ENCODE measurements at regions not wholly inside any gene's neighbourhood (a gene's known extent, or its start where the extent isn't known, plus 50 kb on each side); places are given as distances from the start of the nearest gene placed in this dataset.

- Histone ChIP-seq H3K4me2 (ENCODE audit: extremely low read depth, insufficient read depth, low read length) (no peak overlapping the region), H4K20me1 (ENCODE audit: control insufficient read depth, extremely low read depth, insufficient read depth, low read length) (no peaks in the 10 kb centered on the region), H3K79me2 (ENCODE audit: control insufficient read depth, insufficient read depth, low read length) (no peaks in the 10 kb centered on the region), H3K9ac (ENCODE audit: insufficient read depth, low read length) (no peak overlapping the region), H3K36me3 (ENCODE audit: control insufficient read depth, insufficient read depth, low read length) (no peaks in the 10 kb centered on the region), H3K9me3 (ENCODE audit: control insufficient read depth, insufficient read depth, low read depth, low read length) (no peaks in the 10 kb centered on the region), H2AFZ (ENCODE audit: low read length) (no peak overlapping the region), H3K27me3 (ENCODE audit: control insufficient read depth, insufficient read depth, low read length) (no peaks in the 10 kb centered on the region), H3K4me3 (replicated peaks in 1 of 4; ENCODE audit: control extremely low read depth in 1 of 4, insufficient read depth in 1 of 4, low read depth in 3 of 4, low read length in 4 of 4) (no peak overlapping the region), H3K4me1 (ENCODE audit: control insufficient read depth, extremely low read depth, insufficient read depth, low read length) (no peaks in the 10 kb centered on the region), H3K27ac (ENCODE audit: insufficient read depth, low read length) (no peak overlapping the region)
- no peak for DNase-seq (ENCODE audit: low read depth in 2 of 2)
- TF ChIP-seq EZH2 (IDR thresholded peaks at IDR 0.05; ENCODE audit: low read length, missing control alignments) (no peak), CTCF (conservative IDR thresholded peaks at IDR 0.05 in 1 of 2, IDR thresholded peaks at IDR 0.05 in 1 of 2; ENCODE audit: low read depth in 1 of 2, low read length in 2 of 2) (no peak)
These were observed 94.4 kb upstream of the PRLR start for GRCh38 chr5:35324679-35325078.

DNA sequence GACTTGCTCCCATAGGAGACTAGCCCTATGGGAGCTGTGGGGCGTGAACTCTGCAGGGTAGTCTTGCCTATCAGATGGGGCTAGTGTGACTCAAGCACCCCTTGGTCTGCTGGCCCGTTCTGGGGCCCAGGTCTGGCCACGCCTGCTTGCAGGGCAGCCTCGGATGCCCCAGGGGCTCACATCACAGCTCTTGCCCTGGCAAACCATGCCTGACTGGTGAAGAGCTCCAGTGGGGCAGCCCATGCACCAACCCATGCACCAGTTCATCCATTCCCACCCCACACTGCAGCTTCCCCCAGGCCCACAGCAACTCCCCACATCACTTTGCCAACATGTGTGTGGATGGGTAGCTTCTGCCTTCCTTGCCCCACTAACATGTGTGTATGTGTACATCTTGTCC lies 93.9 kb upstream of the PRLR start:
- TF ChIP-seq EZH2 (IDR thresholded peaks at IDR 0.05; ENCODE audit: low read length, missing control alignments) (no peak), CTCF (conservative IDR thresholded peaks at IDR 0.05 in 1 of 2, IDR thresholded peaks at IDR 0.05 in 1 of 2; ENCODE audit: low read depth in 1 of 2, low read length in 2 of 2) (no peak)
- Histone ChIP-seq H3K79me2 (ENCODE audit: control insufficient read depth, insufficient read depth, low read length) (no peaks in the 10 kb centered on the region), H3K9ac (ENCODE audit: insufficient read depth, low read length) (no peak overlapping the region), H2AFZ (ENCODE audit: low read length) (no peak overlapping the region), H3K9me3 (ENCODE audit: control insufficient read depth, insufficient read depth, low read depth, low read length) (no peaks in the 10 kb centered on the region), H3K27ac (ENCODE audit: insufficient read depth, low read length) (no peak overlapping the region), H3K4me3 (replicated peaks in 1 of 4; ENCODE audit: control extremely low read depth in 1 of 4, insufficient read depth in 1 of 4, low read depth in 3 of 4, low read length in 4 of 4) (no peak overlapping the region), H3K4me1 (ENCODE audit: control insufficient read depth, extremely low read depth, insufficient read depth, low read length) (no peaks in the 10 kb centered on the region), H3K27me3 (ENCODE audit: control insufficient read depth, insufficient read depth, low read length) (no peaks in the 10 kb centered on the region), H4K20me1 (ENCODE audit: control insufficient read depth, extremely low read depth, insufficient read depth, low read length) (no peaks in the 10 kb centered on the region), H3K36me3 (ENCODE audit: control insufficient read depth, insufficient read depth, low read length) (no peaks in the 10 kb centered on the region), H3K4me2 (ENCODE audit: extremely low read depth, insufficient read depth, low read length) (no peak overlapping the region)
- no peak for DNase-seq (ENCODE audit: low read depth in 2 of 2)

GRCh38 chr5:35320029-35320428 lies 89.7 kb upstream of the PRLR start:
- DNase-seq (ENCODE audit: low read depth in 2 of 2), result no peak
- no peaks in the 10 kb centered on the region for H3K79me2 ChIP-seq (ENCODE audit: control insufficient read depth, insufficient read depth, low read length)
- no peak overlapping the region for H3K27ac ChIP-seq (ENCODE audit: insufficient read depth, low read length)
- no peaks in the 10 kb centered on the region for H4K20me1 ChIP-seq (ENCODE audit: control insufficient read depth, extremely low read depth, insufficient read depth, low read length)
- no peak overlapping the region for H3K4me3 ChIP-seq (replicated peaks in 1 of 4; ENCODE audit: control extremely low read depth in 1 of 4, insufficient read depth in 1 of 4, low read depth in 3 of 4, low read length in 4 of 4)
- no peak overlapping the region for H2AFZ ChIP-seq (ENCODE audit: low read length)
- no peak overlapping the region for H3K4me2 ChIP-seq (ENCODE audit: extremely low read depth, insufficient read depth, low read length)
- TF ChIP-seq CTCF (conservative IDR thresholded peaks at IDR 0.05 in 1 of 2, IDR thresholded peaks at IDR 0.05 in 1 of 2; ENCODE audit: low read depth in 1 of 2, low read length in 2 of 2), result no peak
- no peak for TF ChIP-seq EZH2 (IDR thresholded peaks at IDR 0.05; ENCODE audit: low read length, missing control alignments)
- H3K36me3 ChIP-seq (ENCODE audit: control insufficient read depth, insufficient read depth, low read length), result no peaks in the 10 kb centered on the region
- no peaks in the 10 kb centered on the region for H3K27me3 ChIP-seq (ENCODE audit: control insufficient read depth, insufficient read depth, low read length)
- H3K9me3 ChIP-seq (ENCODE audit: control insufficient read depth, insufficient read depth, low read depth, low read length), result no peaks in the 10 kb centered on the region
- no peaks in the 10 kb centered on the region for H3K4me1 ChIP-seq (ENCODE audit: control insufficient read depth, extremely low read depth, insufficient read depth, low read length)
- no peak overlapping the region for H3K9ac ChIP-seq (ENCODE audit: insufficient read depth, low read length)

Data from fibroblast of lung (primary cell).